ENCODE measurements at regions not wholly inside any gene's neighbourhood (a gene's known extent, or its start where the extent isn't known, plus 50 kb on each side); places are given as distances from the start of the nearest gene placed in this dataset.

DNA sequence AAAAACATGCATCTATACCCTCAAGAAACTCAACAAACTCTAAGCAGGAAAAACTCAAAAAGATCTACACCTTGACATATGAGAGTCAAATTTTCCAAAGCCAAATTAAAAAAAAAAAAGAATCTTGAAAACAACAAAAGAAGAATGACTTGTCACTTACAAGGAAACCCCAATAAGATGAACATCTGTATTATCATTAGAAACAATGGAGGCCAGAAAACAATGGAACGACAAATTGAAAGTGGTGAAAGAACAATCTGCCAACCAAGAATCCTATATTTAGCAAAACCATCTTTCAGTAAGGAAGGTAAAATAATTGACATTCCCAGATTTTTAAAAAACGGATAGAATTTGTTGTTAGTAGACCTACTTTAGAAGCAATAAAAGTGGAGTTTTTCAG is 516.8 kb downstream of the ACTR3B start:
- TF ChIP-seq ZNF644 (CRISPR knock-in tag; IDR thresholded peaks at IDR 0.05; ENCODE audit: low read depth) = no peak
- TF ChIP-seq SP140L (CRISPR knock-in tag; IDR thresholded peaks at IDR 0.05; ENCODE audit: borderline replicate concordance) = no peak
- TF ChIP-seq, protein P1, sequence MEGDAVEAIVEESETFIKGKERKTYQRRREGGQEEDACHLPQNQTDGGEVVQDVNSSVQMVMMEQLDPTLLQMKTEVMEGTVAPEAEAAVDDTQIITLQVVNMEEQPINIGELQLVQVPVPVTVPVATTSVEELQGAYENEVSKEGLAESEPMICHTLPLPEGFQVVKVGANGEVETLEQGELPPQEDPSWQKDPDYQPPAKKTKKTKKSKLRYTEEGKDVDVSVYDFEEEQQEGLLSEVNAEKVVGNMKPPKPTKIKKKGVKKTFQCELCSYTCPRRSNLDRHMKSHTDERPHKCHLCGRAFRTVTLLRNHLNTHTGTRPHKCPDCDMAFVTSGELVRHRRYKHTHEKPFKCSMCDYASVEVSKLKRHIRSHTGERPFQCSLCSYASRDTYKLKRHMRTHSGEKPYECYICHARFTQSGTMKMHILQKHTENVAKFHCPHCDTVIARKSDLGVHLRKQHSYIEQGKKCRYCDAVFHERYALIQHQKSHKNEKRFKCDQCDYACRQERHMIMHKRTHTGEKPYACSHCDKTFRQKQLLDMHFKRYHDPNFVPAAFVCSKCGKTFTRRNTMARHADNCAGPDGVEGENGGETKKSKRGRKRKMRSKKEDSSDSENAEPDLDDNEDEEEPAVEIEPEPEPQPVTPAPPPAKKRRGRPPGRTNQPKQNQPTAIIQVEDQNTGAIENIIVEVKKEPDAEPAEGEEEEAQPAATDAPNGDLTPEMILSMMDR (CRISPR knock-in tag; IDR thresholded peaks at IDR 0.05) = no peak
- TF ChIP-seq, protein P2, sequence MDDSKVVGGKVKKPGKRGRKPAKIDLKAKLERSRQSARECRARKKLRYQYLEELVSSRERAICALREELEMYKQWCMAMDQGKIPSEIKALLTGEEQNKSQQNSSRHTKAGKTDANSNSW (CRISPR knock-in tag; IDR thresholded peaks at IDR 0.05; ENCODE audit: borderline replicate concordance) = no peak
- no peak for TF ChIP-seq BHLHE40 (IDR thresholded peaks at IDR 0.05; ENCODE audit: low read length)
- TF ChIP-seq, protein P3, sequence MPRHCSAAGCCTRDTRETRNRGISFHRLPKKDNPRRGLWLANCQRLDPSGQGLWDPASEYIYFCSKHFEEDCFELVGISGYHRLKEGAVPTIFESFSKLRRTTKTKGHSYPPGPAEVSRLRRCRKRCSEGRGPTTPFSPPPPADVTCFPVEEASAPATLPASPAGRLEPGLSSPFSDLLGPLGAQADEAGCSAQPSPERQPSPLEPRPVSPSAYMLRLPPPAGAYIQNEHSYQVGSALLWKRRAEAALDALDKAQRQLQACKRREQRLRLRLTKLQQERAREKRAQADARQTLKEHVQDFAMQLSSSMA (CRISPR knock-in tag; IDR thresholded peaks at IDR 0.05) = no peak
- TF ChIP-seq ZNF24 (IDR thresholded peaks at IDR 0.05) = no peak
- TF ChIP-seq MAZ (IDR thresholded peaks at IDR 0.05; ENCODE audit: borderline replicate concordance, low read depth, low read length) = no peak
- TF ChIP-seq MAZ (CRISPR knock-in tag; IDR thresholded peaks at IDR 0.05; ENCODE audit: low read depth) = no peak
- no peak for TF ChIP-seq SP5 (CRISPR knock-in tag; IDR thresholded peaks at IDR 0.05; ENCODE audit: borderline replicate concordance, low read depth)
- no peak for TF ChIP-seq STAG1 (CRISPR knock-in tag; IDR thresholded peaks at IDR 0.05)
- no peak for TF ChIP-seq ZNF891 (CRISPR knock-in tag; IDR thresholded peaks at IDR 0.05)
